HG03521 (cell line): ENCODE measurements at regions not wholly inside any gene's neighbourhood (a gene's known extent, or its start where the extent isn't known, plus 50 kb on each side); places are given as distances from the start of the nearest gene placed in this dataset.
"Not testable (repeated sequence)": the region's sequence is repeated elsewhere in the genome, so short reads cannot be mapped to it uniquely, and the experiment has no call there.

Experiments
- ATAC-seq: cut with Tn5 transposase; IDR thresholded peaks from one replicate; pipeline ENCODE4 v1.9.1; 2021; ENCODE audit warnings: mild to moderate bottlenecking, moderate library complexity; ENCODE audit not compliant: unreplicated experiment

GRCh38 chr4:157700898-157701694 lies 471.7 kb downstream of the GASK1B start:
- ATAC-seq, result no peak

- no peak for ATAC-seq
Measured at GRCh38 chr4:157689476-157689875, 468.9 kb downstream of the GRIA2 start.

- ATAC-seq, result no peak
Measured at GRCh38 chr4:157687971-157688370, 467.4 kb downstream of the GRIA2 start.

GRCh38 chr4:157679326-157679725 lies 458.8 kb downstream of the GRIA2 start:
- ATAC-seq, result not testable (repeated sequence)

GRCh38 chr4:157678478-157678877 lies 457.9 kb downstream of the GRIA2 start:
- no peak for ATAC-seq

- ATAC-seq, result no peak
Measured at GRCh38 chr4:157674699-157675098, 454.2 kb downstream of the GRIA2 start.

- ATAC-seq, result no peak
Measured at GRCh38 chr4:157667836-157668235, 447.3 kb downstream of the GRIA2 start.

GRCh38 chr4:157664726-157665125 lies 444.2 kb downstream of the GRIA2 start:
- no peak for ATAC-seq

GRCh38 chr4:157655096-157655809 lies 434.7 kb downstream of the GRIA2 start:
- no peak for ATAC-seq

- ATAC-seq, result no peak
Measured at GRCh38 chr4:157643257-157643656, 422.7 kb downstream of the GRIA2 start.

- ATAC-seq, result no peak
Measured at GRCh38 chr4:157634057-157634456, 413.5 kb downstream of the GRIA2 start.

GRCh38 chr4:157616741-157617472 lies 396.4 kb downstream of the GRIA2 start:
- no peak for ATAC-seq

- no peak for ATAC-seq
Measured at GRCh38 chr4:157607996-157608395, 387.5 kb downstream of the GRIA2 start.

- no peak for ATAC-seq
Measured at GRCh38 chr4:157600583-157600982, 380.1 kb downstream of the GRIA2 start.

GRCh38 chr4:157591245-157591644 lies 370.7 kb downstream of the GRIA2 start:
- ATAC-seq, result no peak

- no peak for ATAC-seq
Measured at GRCh38 chr4:157590679-157591078, 370.2 kb downstream of the GRIA2 start.

GRCh38 chr4:157587681-157588423 lies 367.3 kb downstream of the GRIA2 start:
- ATAC-seq, result no peak

- ATAC-seq, result no peak
Measured at GRCh38 chr4:157582141-157582540, 361.6 kb downstream of the GRIA2 start.

GRCh38 chr4:157576671-157577217 lies 356.2 kb downstream of the GRIA2 start:
- ATAC-seq, result no peak

GRCh38 chr4:157575339-157575738 lies 354.8 kb downstream of the GRIA2 start:
- no peak for ATAC-seq

GRCh38 chr4:157574606-157575005 lies 354.1 kb downstream of the GRIA2 start:
- ATAC-seq, result no peak
